ENCODE measurements at regions not wholly inside any gene's neighbourhood (a gene's known extent, or its start where the extent isn't known, plus 50 kb on each side); places are given as distances from the start of the nearest gene placed in this dataset.

DNA sequence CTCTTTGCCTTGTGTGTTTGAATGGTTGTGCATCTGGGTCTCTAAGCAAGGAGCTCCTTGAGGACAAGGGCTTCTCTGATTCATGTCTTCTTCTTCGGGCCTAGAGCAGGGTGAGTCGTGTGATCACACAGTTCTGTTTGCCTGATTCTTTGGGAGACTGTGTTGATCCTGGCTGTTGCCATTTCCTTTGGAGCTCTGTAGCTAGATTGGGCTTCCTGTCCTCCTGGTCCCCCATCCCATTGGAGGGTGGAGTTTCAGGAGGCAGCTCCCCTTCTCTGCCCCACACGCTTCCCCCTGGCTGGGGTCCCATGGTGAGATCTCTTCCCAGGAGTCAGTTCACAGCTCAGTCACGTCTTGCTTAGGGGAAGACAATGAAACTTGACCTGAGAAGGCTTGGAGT, 92.8 kb downstream of the TRIB2 start:
- Histone ChIP-seq H3K36me3 (ENCODE audit: control insufficient read depth in 2 of 2, extremely low read depth in 1 of 2, insufficient read depth in 2 of 2, low read length in 2 of 2) (no peaks in the 10 kb centered on the region), H3K4me1 (ENCODE audit: control insufficient read depth, extremely low read depth, insufficient read depth, low read length) (no peaks in the 10 kb centered on the region), H2AFZ (ENCODE audit: control insufficient read depth, low read length) (peak overlapping the region; percentile 57), H3K9me3 (ENCODE audit: control insufficient read depth, low read depth, low read length) (no peaks in the 10 kb centered on the region), H3K4me2 (ENCODE audit: control insufficient read depth, extremely low read depth, insufficient read depth, low read depth, low read length) (no peak overlapping the region), H3K9ac (ENCODE audit: control insufficient read depth, extremely low read depth, insufficient read depth, low read length) (no peak overlapping the region), H3K27ac (ENCODE audit: control insufficient read depth, insufficient read depth, low read length) (no peak overlapping the region), H3K27me3 (ENCODE audit: control insufficient read depth, extremely low read depth, insufficient read depth, low read length) (no peaks in the 10 kb centered on the region), H4K20me1 (ENCODE audit: control insufficient read depth, extremely low read depth, insufficient read depth, low read length) (no peaks in the 10 kb centered on the region), H3K9me1 (ENCODE audit: control insufficient read depth, extremely low read depth, insufficient read depth, low read length) (no peaks in the 10 kb centered on the region), H3K4me3 (ENCODE audit: control insufficient read depth in 2 of 3, extremely low read depth in 1 of 3, insufficient read depth in 2 of 3, low read depth in 1 of 3, low read length in 3 of 3) (no peak overlapping the region), H3K79me2 (ENCODE audit: control insufficient read depth, insufficient read depth, low read length) (no peaks in the 10 kb centered on the region)
- TF ChIP-seq EZH2 (IDR thresholded peaks at IDR 0.05; ENCODE audit: low read length) = no peak
- TF ChIP-seq, protein P1, sequence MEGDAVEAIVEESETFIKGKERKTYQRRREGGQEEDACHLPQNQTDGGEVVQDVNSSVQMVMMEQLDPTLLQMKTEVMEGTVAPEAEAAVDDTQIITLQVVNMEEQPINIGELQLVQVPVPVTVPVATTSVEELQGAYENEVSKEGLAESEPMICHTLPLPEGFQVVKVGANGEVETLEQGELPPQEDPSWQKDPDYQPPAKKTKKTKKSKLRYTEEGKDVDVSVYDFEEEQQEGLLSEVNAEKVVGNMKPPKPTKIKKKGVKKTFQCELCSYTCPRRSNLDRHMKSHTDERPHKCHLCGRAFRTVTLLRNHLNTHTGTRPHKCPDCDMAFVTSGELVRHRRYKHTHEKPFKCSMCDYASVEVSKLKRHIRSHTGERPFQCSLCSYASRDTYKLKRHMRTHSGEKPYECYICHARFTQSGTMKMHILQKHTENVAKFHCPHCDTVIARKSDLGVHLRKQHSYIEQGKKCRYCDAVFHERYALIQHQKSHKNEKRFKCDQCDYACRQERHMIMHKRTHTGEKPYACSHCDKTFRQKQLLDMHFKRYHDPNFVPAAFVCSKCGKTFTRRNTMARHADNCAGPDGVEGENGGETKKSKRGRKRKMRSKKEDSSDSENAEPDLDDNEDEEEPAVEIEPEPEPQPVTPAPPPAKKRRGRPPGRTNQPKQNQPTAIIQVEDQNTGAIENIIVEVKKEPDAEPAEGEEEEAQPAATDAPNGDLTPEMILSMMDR (optimal IDR thresholded peaks at IDR 0.05 in 1 of 3, IDR thresholded peaks at IDR 0.05 in 1 of 3, conservative IDR thresholded peaks at IDR 0.05 in 1 of 3; ENCODE audit: extremely low read depth in 1 of 3, insufficient read depth in 2 of 3, low read length in 3 of 3) = no peak
- DNase-seq (ENCODE audit: low read depth, low spot score) = no peak
- dilution Hi-C loops (cut with MboI; ENCODE audit: extremely low pct_ligation_motif_present, low sequenced_read_pairs) = no loop called here
- peak; percentile 78 for FAIRE-seq

DNA sequence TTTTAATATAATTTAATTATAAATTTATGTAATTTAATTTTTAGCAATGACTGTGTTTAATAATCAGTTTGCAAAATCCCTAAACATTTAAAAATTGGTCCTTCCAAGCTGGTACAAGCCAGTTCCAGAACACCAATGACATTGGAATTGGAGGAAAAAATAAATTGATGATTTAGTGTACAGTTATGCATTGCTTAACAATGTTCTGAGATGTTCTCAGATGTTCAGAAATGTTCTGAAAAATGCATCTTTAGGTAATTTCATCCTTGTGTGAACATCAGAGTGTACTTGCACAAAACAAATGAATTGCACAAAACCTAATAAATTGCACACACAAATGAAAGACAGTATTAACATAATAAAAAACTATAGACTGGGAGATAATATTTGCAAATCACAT, 95.2 kb downstream of the TRIB2 start:
- Histone ChIP-seq H3K9ac (ENCODE audit: control insufficient read depth, extremely low read depth, insufficient read depth, low read length) (no peak overlapping the region), H3K27me3 (ENCODE audit: control insufficient read depth, extremely low read depth, insufficient read depth, low read length) (no peaks in the 10 kb centered on the region), H3K9me1 (ENCODE audit: control insufficient read depth, extremely low read depth, insufficient read depth, low read length) (no peaks in the 10 kb centered on the region), H3K4me2 (ENCODE audit: control insufficient read depth, extremely low read depth, insufficient read depth, low read depth, low read length) (no peak overlapping the region), H3K4me1 (ENCODE audit: control insufficient read depth, extremely low read depth, insufficient read depth, low read length) (peaks cover 9% of the 10 kb centered on the region), H3K36me3 (ENCODE audit: control insufficient read depth in 2 of 2, extremely low read depth in 1 of 2, insufficient read depth in 2 of 2, low read length in 2 of 2) (no peaks in the 10 kb centered on the region), H3K4me3 (ENCODE audit: control insufficient read depth in 2 of 3, extremely low read depth in 1 of 3, insufficient read depth in 2 of 3, low read depth in 1 of 3, low read length in 3 of 3) (no peak overlapping the region), H2AFZ (ENCODE audit: control insufficient read depth, low read length) (no peak overlapping the region), H4K20me1 (ENCODE audit: control insufficient read depth, extremely low read depth, insufficient read depth, low read length) (no peaks in the 10 kb centered on the region), H3K27ac (ENCODE audit: control insufficient read depth, insufficient read depth, low read length) (no peak overlapping the region), H3K9me3 (ENCODE audit: control insufficient read depth, low read depth, low read length) (no peaks in the 10 kb centered on the region), H3K79me2 (ENCODE audit: control insufficient read depth, insufficient read depth, low read length) (no peaks in the 10 kb centered on the region)
- DNase-seq (ENCODE audit: low read depth, low spot score) (no peak), FAIRE-seq (no peak)
- TF ChIP-seq, protein P1 (optimal IDR thresholded peaks at IDR 0.05 in 1 of 3, IDR thresholded peaks at IDR 0.05 in 1 of 3, conservative IDR thresholded peaks at IDR 0.05 in 1 of 3; ENCODE audit: extremely low read depth in 1 of 3, insufficient read depth in 2 of 3, low read length in 3 of 3) = no peak
- no peak for TF ChIP-seq EZH2 (IDR thresholded peaks at IDR 0.05; ENCODE audit: low read length)
- dilution Hi-C loops (cut with MboI; ENCODE audit: extremely low pct_ligation_motif_present, low sequenced_read_pairs) = no loop called here
